Transverse colon (tissue), 4 donors: ENCODE measurements at regions not wholly inside any gene's neighbourhood (a gene's known extent, or its start where the extent isn't known, plus 50 kb on each side); places are given as distances from the start of the nearest gene placed in this dataset.

Experiments used
- POLR2AphosphoS5 ChIP-seq, 3 donors: sonication (generic); formaldehyde crosslinking; IDR thresholded peaks; one replicate each; pipeline ENCODE4 v1.6.1; 2016; ENCODE audit warnings: antibody characterized with exemption in 3 of 3
- TF ChIP-seq, protein P1 (sequence below), 5 experiments: fragments of 200-600 bp in 3 of 5; fragments of 450-650 bp in 2 of 5; sonication (generic) in 3 of 5; IDR thresholded peaks; 1 replicate in 2 of 5; 2 replicates in 3 of 5; pipeline ENCODE4 v1.5.1; 2016 to 2017; ENCODE audit warnings: antibody characterized with exemption in 5 of 5, inconsistent platforms in 3 of 5, mild to moderate bottlenecking in 2 of 5, moderate library complexity in 1 of 5

GRCh38 chr12:42926232-42926631 lies 336.7 kb upstream of the PRICKLE1 start:
- TF ChIP-seq, protein P1, sequence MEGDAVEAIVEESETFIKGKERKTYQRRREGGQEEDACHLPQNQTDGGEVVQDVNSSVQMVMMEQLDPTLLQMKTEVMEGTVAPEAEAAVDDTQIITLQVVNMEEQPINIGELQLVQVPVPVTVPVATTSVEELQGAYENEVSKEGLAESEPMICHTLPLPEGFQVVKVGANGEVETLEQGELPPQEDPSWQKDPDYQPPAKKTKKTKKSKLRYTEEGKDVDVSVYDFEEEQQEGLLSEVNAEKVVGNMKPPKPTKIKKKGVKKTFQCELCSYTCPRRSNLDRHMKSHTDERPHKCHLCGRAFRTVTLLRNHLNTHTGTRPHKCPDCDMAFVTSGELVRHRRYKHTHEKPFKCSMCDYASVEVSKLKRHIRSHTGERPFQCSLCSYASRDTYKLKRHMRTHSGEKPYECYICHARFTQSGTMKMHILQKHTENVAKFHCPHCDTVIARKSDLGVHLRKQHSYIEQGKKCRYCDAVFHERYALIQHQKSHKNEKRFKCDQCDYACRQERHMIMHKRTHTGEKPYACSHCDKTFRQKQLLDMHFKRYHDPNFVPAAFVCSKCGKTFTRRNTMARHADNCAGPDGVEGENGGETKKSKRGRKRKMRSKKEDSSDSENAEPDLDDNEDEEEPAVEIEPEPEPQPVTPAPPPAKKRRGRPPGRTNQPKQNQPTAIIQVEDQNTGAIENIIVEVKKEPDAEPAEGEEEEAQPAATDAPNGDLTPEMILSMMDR (IDR thresholded peaks at IDR 0.05), result no peak
- TF ChIP-seq POLR2AphosphoS5 (IDR thresholded peaks at IDR 0.05), result no peak
